ENCODE measurements at regions not wholly inside any gene's neighbourhood (a gene's known extent, or its start where the extent isn't known, plus 50 kb on each side); places are given as distances from the start of the nearest gene placed in this dataset.
A peak's percentile ranks its signal among the peaks of the same experiment; 100 is the strongest.

GRCh38 chr3:167958141-167958540, 137.6 kb downstream of the GOLIM4 start:
- DNase-seq (ENCODE audit: low spot score): no peak

GRCh38 chr3:167952969-167953368, 142.8 kb downstream of the GOLIM4 start:
- DNase-seq (ENCODE audit: low spot score): no peak

GRCh38 chr3:167950212-167950611, 145.5 kb downstream of the GOLIM4 start:
- no peak for DNase-seq (ENCODE audit: low spot score)

GRCh38 chr3:167941234-167941995, 154.3 kb downstream of the GOLIM4 start:
- peak; percentile 44 for DNase-seq (ENCODE audit: low spot score)

GRCh38 chr3:167940241-167940640, 155.5 kb downstream of the GOLIM4 start:
- DNase-seq (ENCODE audit: low spot score): no peak

- DNase-seq (ENCODE audit: low spot score): no peak
These were observed 157.2 kb downstream of the GOLIM4 start for GRCh38 chr3:167938516-167938915.

GRCh38 chr3:167936019-167936418, 159.7 kb downstream of the GOLIM4 start:
- DNase-seq (ENCODE audit: low spot score): no peak

GRCh38 chr3:167930453-167930852, 165.3 kb downstream of the GOLIM4 start:
- DNase-seq (ENCODE audit: low spot score): no peak

GRCh38 chr3:167929968-167930367, 165.8 kb downstream of the GOLIM4 start:
- DNase-seq (ENCODE audit: low spot score): no peak

GRCh38 chr3:167928381-167928780, 167.3 kb downstream of the GOLIM4 start:
- DNase-seq (ENCODE audit: low spot score): no peak

- no peak for DNase-seq (ENCODE audit: low spot score)
These were observed 175.0 kb downstream of the GOLIM4 start for GRCh38 chr3:167920747-167921146.

GRCh38 chr3:167919590-167919989, 176.1 kb downstream of the GOLIM4 start:
- no peak for DNase-seq (ENCODE audit: low spot score)

- no peak for DNase-seq (ENCODE audit: low spot score)
These were observed 177.0 kb downstream of the GOLIM4 start for GRCh38 chr3:167918686-167919085.

- no peak for DNase-seq (ENCODE audit: low spot score)
These were observed 177.6 kb downstream of the GOLIM4 start for GRCh38 chr3:167918008-167918596.

- peak; percentile 47 for DNase-seq (ENCODE audit: low spot score)
These were observed 177.8 kb downstream of the SERPINI1 start for GRCh38 chr3:167913219-167913835.

- no peak for DNase-seq (ENCODE audit: low spot score)
These were observed 174.4 kb downstream of the SERPINI1 start for GRCh38 chr3:167909952-167910351.

- DNase-seq (ENCODE audit: low spot score): no peak
These were observed 174.0 kb downstream of the SERPINI1 start for GRCh38 chr3:167909504-167909896.

- DNase-seq (ENCODE audit: low spot score): no peak
These were observed 173.4 kb downstream of the SERPINI1 start for GRCh38 chr3:167908746-167909503.

GRCh38 chr3:167908221-167908620, 172.7 kb downstream of the SERPINI1 start:
- no peak for DNase-seq (ENCODE audit: low spot score)

- DNase-seq (ENCODE audit: low spot score): no peak
These were observed 165.6 kb downstream of the SERPINI1 start for GRCh38 chr3:167901138-167901537.

- DNase-seq (ENCODE audit: low spot score): peak; percentile 45
These were observed 163.6 kb downstream of the SERPINI1 start for GRCh38 chr3:167899093-167899492.

GRCh38 chr3:167898091-167898490, 162.6 kb downstream of the SERPINI1 start:
- no peak for DNase-seq (ENCODE audit: low spot score)

Measured in HT-29 (cell line).